Pons (tissue), 1 donor: ENCODE measurements at regions not wholly inside any gene's neighbourhood (a gene's known extent, or its start where the extent isn't known, plus 50 kb on each side); places are given as distances from the start of the nearest gene placed in this dataset.
"Not testable (repeated sequence)": the region's sequence is repeated elsewhere in the genome, so short reads cannot be mapped to it uniquely, and the experiment has no call there.

Source experiments
- DNase-seq: peaks from one replicate; pipeline ENCODE4 v3.0.0-alpha.2; 2016; ENCODE audit warnings: low spot score

DNA sequence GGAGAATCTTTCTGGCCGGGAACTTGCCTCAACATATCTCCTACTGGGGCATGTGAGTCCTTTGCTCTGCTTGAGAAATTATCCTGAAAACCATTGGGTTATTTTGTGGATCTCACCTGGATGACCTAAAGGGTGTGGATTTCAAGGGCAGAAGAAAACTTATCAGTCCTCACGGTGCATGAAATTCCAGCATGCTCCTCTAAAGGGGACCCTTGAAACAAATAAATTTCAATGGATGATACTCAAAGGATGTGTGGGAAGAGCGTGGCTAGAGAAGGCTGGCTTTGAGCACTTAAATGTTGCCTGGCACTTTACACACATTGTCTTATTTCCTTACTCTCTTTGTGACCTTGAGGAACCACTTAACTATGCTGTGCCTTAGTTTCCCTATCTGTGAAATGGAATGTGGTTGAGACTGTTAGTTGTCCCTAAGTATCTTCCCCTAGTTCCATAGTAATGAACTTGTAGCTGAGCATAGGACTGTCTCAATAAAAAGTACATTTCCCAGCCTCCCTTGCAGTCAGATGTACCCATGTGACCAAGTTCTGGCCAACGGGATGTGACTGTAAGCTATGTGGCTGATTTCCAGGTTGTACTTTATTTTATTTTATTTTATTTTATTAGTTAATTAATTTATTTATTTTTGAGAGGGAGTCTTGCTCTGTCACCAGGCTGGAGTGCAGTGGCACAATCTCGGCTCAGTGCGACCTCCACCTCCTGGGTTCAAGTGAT, 81.9 kb upstream of the PTPN1 start:
- no peak for DNase-seq

GRCh38 chr20:50429412-50429811, 80.8 kb upstream of the PTPN1 start:
- no peak for DNase-seq

GRCh38 chr20:50431066-50431450, 79.1 kb upstream of the PTPN1 start:
- no peak for DNase-seq

- no peak for DNase-seq
These were observed 77.0 kb upstream of the PTPN1 start for GRCh38 chr20:50433001-50433761.

GRCh38 chr20:50434321-50434652, 75.9 kb upstream of the PTPN1 start:
- DNase-seq, result no peak

DNA sequence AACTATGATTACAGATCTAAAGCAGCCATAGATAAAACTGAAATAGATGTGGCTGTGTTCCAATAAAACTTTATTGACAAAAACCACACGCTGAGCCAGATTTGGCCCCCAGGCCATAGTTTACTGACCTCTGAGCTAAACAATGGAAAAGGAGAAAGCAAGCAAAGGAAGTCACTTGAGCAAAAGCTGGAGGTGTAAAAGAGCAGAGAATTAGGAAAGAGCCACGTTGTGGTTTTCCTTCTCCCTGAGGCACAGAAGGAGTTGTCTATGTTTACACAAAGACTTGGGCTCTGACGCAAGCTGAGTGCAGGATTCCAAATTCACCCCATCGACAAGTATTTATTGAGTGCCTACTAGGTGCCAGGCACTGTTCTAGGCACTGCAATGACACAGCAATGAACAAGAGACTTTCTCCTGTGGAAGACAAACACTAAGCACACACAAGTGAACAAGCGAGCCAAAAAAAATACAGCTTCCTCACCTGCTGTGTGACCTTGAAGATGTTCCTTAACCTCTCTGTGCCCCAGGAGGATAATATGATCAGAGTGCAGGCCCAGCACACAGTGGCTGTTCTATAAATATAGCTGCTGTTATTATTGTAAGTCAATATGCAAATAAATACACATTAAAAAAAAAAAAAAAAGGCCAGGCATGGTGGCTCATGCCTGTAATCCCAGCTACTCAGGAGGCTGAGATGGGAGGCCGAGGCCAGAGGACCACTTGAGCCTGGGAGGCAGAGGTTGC, 75.4 kb upstream of the PTPN1 start:
- DNase-seq, result no peak

DNA sequence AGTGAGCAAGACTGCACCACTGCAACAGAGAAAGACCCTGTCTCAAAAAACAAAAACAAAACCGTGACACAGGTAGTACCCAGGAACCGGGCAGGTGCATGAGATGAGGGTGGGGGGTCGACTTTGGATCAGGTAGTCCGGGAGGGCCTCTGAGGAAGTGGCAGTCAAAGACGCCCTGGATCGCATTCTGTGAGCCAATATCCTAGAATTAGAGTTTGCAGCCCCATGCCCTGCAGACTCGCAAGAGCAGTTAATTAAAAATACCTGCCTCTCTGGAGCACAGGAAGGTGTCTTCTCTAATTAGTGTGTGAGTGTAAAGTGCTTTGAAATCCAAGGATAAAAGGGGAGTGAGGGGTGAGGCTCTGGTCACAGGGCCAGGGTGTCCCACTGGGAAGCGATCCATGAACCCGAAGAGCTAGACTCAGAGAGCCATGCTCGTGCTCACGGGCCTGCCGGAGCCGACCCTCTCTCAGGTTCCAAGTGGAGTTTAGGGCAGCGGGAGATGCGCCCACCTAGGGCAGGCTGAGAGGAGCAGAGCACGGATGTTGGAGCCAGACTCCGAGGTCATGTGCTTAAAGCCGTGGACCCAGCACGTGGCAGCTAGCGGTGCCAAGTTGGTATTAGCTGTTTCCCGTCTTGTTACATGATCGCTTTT, 74.7 kb upstream of the PTPN1 start:
- DNase-seq, result no peak

DNA sequence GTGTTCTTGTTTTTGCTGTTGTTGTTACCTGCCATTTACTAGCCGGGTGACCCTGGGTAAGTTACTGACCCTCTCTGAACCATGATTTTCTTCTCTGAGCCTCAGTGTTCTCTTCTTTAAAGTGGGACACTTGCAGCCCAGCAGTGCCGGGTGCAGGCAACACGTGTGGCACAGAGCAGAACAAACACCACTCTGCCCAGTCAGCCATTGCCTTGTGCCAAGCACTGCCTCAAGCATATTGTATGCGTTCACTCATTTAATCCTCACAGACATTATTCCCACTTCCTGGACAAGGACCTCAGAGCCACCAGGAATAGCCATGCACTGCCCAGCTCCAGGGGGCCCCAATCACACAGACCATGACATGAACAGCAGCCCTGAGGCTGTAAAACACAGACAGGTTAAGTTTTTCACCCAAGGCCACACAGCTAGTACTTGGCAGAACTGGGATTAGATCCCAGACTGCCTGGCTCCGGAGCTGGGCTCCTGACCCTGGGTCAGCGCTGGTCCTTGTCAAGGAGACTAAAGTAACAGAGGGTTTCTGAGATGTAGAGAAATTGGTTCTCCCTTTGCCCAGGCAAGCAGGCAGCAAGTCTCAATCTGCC, 74.0 kb upstream of the PTPN1 start:
- DNase-seq, result no peak

DNA sequence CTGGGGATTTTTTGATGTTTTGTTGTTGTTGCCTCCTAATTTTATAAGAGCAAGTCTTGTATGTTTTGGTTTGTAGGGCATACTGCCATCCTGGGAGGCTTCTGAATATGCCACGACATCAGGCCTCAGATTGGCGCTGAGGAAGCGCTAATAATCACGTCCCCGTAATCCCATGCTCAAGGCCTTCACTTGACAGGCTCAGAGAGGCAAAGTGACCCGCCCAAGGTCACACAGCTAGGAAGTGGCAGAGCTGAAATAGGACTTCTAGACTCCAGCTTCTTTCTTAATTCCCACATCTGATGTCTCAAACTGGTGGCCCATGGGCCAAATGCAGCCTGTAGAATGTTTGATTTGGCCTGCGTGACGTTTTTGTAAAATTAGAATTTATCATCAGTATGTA, 73.5 kb upstream of the PTPN1 start:
- no peak for DNase-seq

DNA sequence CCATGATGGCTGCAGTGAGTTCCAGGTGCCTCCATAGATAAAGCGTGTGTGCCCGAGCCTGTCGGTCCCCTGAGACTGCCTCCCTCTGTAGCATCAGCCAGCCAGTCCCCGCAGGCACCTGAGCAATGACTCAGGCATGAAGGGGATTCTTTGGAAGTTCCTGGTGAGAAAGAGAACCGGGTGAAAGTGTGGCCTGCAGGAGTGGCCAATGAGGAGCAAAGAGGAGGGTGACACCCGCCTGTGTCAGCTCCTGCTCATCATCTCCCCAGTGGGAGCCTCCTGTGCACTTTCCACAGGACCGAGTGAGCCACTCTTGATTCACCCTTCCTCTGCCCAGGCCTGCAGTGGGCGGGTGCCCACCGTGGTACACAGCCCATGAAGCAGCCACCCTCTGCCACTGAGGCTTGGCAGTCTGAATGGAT, 71.2 kb upstream of the PTPN1 start:
- DNase-seq, result no peak

DNA sequence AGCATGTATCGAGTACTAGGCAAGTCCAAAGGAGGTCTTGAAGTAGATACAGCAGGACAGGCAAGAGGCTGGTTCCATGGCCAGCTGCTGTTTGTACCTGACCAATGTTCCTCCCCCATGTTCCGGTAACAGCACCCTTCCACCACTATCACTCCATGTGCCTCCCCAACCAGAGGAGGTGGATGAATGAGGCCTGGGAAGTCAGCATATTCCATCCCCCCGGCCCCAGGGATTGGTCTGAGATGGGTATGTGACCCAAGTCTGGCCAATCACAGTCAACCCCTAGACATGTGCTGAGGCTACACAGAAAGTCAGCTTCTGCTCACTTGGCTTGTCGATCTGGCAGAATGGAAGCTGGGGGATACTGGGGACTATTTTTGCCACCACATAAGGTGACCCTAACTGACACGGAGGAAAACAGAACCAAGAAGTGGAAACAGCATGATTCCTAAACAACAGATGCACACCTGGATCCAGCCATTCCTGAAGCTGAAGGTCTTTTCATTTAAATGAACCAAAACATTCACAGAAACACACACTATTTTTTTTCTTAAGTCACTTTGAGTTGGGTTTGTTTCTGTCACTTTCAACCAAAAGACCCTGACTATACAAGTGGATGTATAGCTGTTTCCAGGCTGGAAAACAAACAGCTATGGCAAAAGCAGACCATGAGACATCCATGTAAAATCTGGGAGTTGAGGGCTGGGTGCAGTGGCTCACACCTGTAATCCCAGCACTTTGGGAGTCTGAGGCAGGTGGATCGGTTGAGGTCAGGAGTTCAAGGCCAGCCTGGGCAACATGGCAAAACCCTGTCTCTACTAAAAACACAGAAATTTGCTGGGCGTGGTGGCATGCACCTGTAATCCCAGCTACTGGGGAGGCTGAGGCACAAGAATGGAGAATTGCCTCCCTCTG, 70.4 kb upstream of the PTPN1 start:
- no peak for DNase-seq

- no peak for DNase-seq
These were observed 67.7 kb upstream of the PTPN1 start for GRCh38 chr20:50442512-50442911.

GRCh38 chr20:50445354-50446151, 64.6 kb upstream of the PTPN1 start:
- DNase-seq, result no peak

DNA sequence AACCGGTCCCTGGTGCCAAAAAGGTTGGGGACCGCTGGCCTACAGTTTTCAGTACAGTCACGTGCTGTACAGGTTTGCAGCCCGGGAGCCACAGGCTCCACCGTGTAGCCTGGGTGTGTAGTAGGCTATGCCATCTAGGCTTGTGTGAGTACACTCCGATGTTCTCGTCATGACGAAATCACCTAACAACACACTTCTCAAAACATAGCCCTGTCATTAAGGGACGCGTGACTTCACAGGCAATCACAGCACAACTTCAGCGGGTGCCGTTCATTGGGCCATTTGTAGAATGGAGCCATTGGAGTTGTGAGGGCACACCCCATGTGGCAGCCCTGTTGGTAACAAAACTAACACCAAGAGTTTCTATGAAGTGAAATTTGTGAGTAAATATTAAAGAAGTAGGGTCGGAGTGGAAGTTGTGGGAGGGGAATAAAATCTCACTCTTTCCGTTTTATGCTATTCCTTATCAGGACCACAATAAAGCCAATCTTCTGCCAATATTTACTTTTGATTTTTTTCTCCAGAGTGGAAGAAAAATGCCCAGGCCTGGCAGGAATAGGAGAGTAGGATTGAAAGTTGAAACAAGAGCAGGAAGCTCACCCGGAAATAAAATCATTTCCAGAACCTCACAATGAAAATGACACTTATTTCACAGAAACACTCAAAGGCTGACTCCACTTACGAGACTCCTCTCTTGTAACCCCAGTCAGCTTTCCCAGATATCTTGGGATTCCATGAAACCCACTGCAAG, 63.7 kb upstream of the PTPN1 start:
- no peak for DNase-seq

GRCh38 chr20:50447102-50447804, 62.9 kb upstream of the PTPN1 start:
- no peak for DNase-seq

DNA sequence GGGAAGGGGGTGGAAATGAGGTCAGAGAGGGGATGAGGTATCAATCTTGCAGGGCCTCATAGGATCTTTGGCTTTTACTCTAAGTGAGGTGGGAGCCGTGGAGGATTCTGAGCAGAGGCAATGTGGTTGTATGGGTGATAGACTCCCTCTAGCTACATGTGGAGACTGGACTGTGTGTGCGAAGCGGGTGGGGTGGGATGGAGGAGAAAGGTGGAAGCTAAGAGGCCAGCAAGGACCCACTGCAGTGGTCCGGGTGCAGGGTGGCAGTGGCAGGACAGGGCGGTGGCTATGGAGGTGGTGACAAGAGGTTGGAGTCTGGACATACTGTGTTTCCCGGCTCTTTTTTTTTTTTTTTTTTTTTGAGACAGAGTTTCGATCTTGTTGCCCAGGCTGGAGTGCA, 62.4 kb upstream of the PTPN1 start:
- DNase-seq, result no peak

- DNase-seq, result not testable (repeated sequence)
These were observed 61.4 kb upstream of the PTPN1 start for GRCh38 chr20:50448625-50449403.
